IMR-90 (cell line): ENCODE measurements at regions not wholly inside any gene's neighbourhood (a gene's known extent, or its start where the extent isn't known, plus 50 kb on each side); places are given as distances from the start of the nearest gene placed in this dataset.

Experiments
- ATAC-seq: fragments of 200-7000 bp; cut with Tn5 transposase; 2 replicates; pipeline ENCODE4 v1.9.1; 2020; ENCODE audit warnings: low read depth, mild to moderate bottlenecking, moderate library complexity
- BruUV-seq: library from RNA; stranded (reverse); fragments of 400-500 nt; replicated peaks from 2 replicates; lab custom pipeline; 2021; lab: Mats Ljungman, UMichigan
- CTCF ChIA-PET: fragments of 300-600 bp; formaldehyde crosslinking; extraction: SDS; loops from one replicate; lab custom pipeline; 2021; ENCODE audit warnings: antibody characterized with exemption; lab: Yijun Ruan, JAX
- POLR2A ChIA-PET: fragments of 300-600 bp; sonication (Branson Sonifier 250); formaldehyde crosslinking; loops from one replicate; lab custom pipeline; 2022; ENCODE audit warnings: antibody characterized with exemption; ENCODE audit not compliant: unreplicated experiment; lab: Charles Lee
- DNase-seq: peaks from one replicate; pipeline ENCODE4 v3.0.0; 2013
- H2AFZ ChIP-seq: replicated peaks from 2 replicates; pipeline ENCODE3; 2013; ENCODE audit warnings: low read length, mild to moderate bottlenecking; ENCODE audit not compliant: poor library complexity
- H2AK5ac ChIP-seq: 2 replicates; pipeline ENCODE4 v1.6.1; 2013; ENCODE audit warnings: low read depth, low read length, inconsistent platforms
- H2AK9ac ChIP-seq: replicated peaks from 2 replicates; pipeline ENCODE3; 2013; ENCODE audit warnings: mild to moderate bottlenecking, low read depth, low read length, moderate library complexity; ENCODE audit not compliant: poor library complexity
- H2BK120ac ChIP-seq: 2 replicates; pipeline ENCODE4 v1.6.1; 2013; ENCODE audit warnings: low read depth, low read length, inconsistent platforms
- H2BK15ac ChIP-seq: 3 replicates; pipeline ENCODE4 v1.6.1; 2013; ENCODE audit warnings: low read depth, low read length, inconsistent platforms
- H2BK20ac ChIP-seq: 2 replicates; pipeline ENCODE4 v1.6.1; 2013; ENCODE audit warnings: low read depth, mild to moderate bottlenecking, inconsistent platforms, low read length, moderate library complexity
- H2BK5ac ChIP-seq: 2 replicates; pipeline ENCODE4 v1.6.1; 2013; ENCODE audit warnings: mild to moderate bottlenecking, low read depth, low read length, inconsistent platforms; ENCODE audit not compliant: poor library complexity, severe bottlenecking
- H3K14ac ChIP-seq: replicated peaks from 2 replicates; pipeline ENCODE4 v1.6.1; 2013; ENCODE audit warnings: low read depth, low read length, inconsistent platforms
- H3K18ac ChIP-seq: 2 replicates; pipeline ENCODE4 v1.6.1; 2013; ENCODE audit warnings: low read depth, low read length, control low read depth
- H3K23ac ChIP-seq: 2 replicates; pipeline ENCODE4 v1.6.1; 2013; ENCODE audit warnings: low read depth, low read length, inconsistent platforms
- H3K27ac ChIP-seq: 2 replicates; pipeline ENCODE4 v1.5.1; 2013; ENCODE audit warnings: mild to moderate bottlenecking, control low read depth, low read length; ENCODE audit not compliant: insufficient read depth
- H3K27me3 ChIP-seq: 2 replicates; pipeline ENCODE4 v1.6.1; 2013; ENCODE audit warnings: low read length; ENCODE audit not compliant: control insufficient read depth, insufficient read depth
- H3K36me3 ChIP-seq: 2 replicates; pipeline ENCODE4 v1.6.1; 2013; ENCODE audit warnings: low read length, mixed read lengths; ENCODE audit not compliant: control insufficient read depth, insufficient read depth
- H3K4ac ChIP-seq: 2 replicates; pipeline ENCODE4 v1.6.1; 2013; ENCODE audit warnings: low read depth, low read length, inconsistent platforms
- H3K4me1 ChIP-seq: 2 replicates; pipeline ENCODE4 v1.6.1; 2013; ENCODE audit warnings: low read length, mixed read lengths; ENCODE audit not compliant: control insufficient read depth, insufficient read depth
- H3K4me2 ChIP-seq: 2 replicates; pipeline ENCODE4 v1.6.1; 2013; ENCODE audit warnings: low read depth, mild to moderate bottlenecking, control low read depth, low read length, moderate library complexity
- H3K4me3 ChIP-seq: 2 replicates; pipeline ENCODE4 v1.5.1; 2013; ENCODE audit warnings: low read depth, mild to moderate bottlenecking, control low read depth, low read length, moderate library complexity; ENCODE audit not compliant: insufficient read depth
- H3K56ac ChIP-seq: 2 replicates; pipeline ENCODE4 v1.6.1; 2013; ENCODE audit warnings: low read length, inconsistent platforms; ENCODE audit not compliant: insufficient read depth; ENCODE audit errors: extremely low read depth
- H3K79me1 ChIP-seq, 2 experiments: 2 replicates each; pipeline ENCODE4 v1.6.1; 2013; ENCODE audit warnings: low read length in 2 of 2, inconsistent platforms in 1 of 2, low read depth in 1 of 2
- H3K9ac ChIP-seq: 2 replicates; pipeline ENCODE4 v1.6.1; 2013; ENCODE audit warnings: low read depth, low read length, control low read depth
- H3K9me1 ChIP-seq: 2 replicates; pipeline ENCODE4 v1.6.1; 2013; ENCODE audit warnings: low read length, inconsistent platforms; ENCODE audit not compliant: insufficient read depth
- H3K9me3 ChIP-seq: 2 replicates; pipeline ENCODE4 v1.6.1; 2013; ENCODE audit warnings: low read length; ENCODE audit not compliant: control insufficient read depth, insufficient read depth
- H4K20me1 ChIP-seq: 2 replicates; pipeline ENCODE4 v1.6.1; 2013; ENCODE audit warnings: low read length, inconsistent platforms; ENCODE audit not compliant: insufficient read depth
- H4K5ac ChIP-seq: 2 replicates; pipeline ENCODE4 v1.6.1; 2013; ENCODE audit warnings: mild to moderate bottlenecking, low read depth, low read length, control low read depth
- H4K8ac ChIP-seq, 2 experiments: 2 replicates each; pipeline ENCODE4 v1.6.1; 2013; ENCODE audit warnings: low read depth in 2 of 2, low read length in 2 of 2, control low read depth in 1 of 2, inconsistent platforms in 1 of 2
- H4K91ac ChIP-seq: 2 replicates; pipeline ENCODE4 v1.6.1; 2013; ENCODE audit warnings: low read depth, low read length, inconsistent platforms; ENCODE audit not compliant: insufficient read depth
- BHLHE40 ChIP-seq: fragments of 150-350 bp; IDR thresholded peaks from 2 replicates; pipeline ENCODE4 v1.6.1; 2016; ENCODE audit warnings: mild to moderate bottlenecking, low read depth, low read length
- ELK1 ChIP-seq: fragments of 150-350 bp; IDR thresholded peaks from 2 replicates; pipeline ENCODE4 v1.6.1; 2016; ENCODE audit warnings: low read depth, mild to moderate bottlenecking, low read length, moderate library complexity, borderline replicate concordance
- MAFK ChIP-seq: IDR thresholded peaks from 2 replicates; pipeline ENCODE4 v1.6.1; 2012; ENCODE audit warnings: low read depth, low read length, improper control_type of control experiment
- NFE2L2 ChIP-seq: fragments of 150-350 bp; IDR thresholded peaks from 2 replicates; pipeline ENCODE4 v1.6.1; 2016; ENCODE audit warnings: low read depth, mild to moderate bottlenecking, low read length
- RAD21 ChIP-seq: IDR thresholded peaks from 2 replicates; pipeline ENCODE4 v1.6.1; 2012; ENCODE audit warnings: low read length, improper control_type of control experiment
- RCOR1 ChIP-seq: IDR thresholded peaks from 2 replicates; pipeline ENCODE4 v1.6.1; 2012; ENCODE audit warnings: mild to moderate bottlenecking, low read length, improper control_type of control experiment; ENCODE audit not compliant: insufficient replicate concordance
- RFX5 ChIP-seq: IDR thresholded peaks from 2 replicates; pipeline ENCODE4 v1.8.0; 2012; ENCODE audit warnings: low read depth, mild to moderate bottlenecking, low read length, moderate library complexity
- WGBS, 2 experiments: methylation state at CpG; one replicate each; pipeline versions ENCODE4 v1.1.5 to v1.1.7; 2013; ENCODE audit warnings: missing lambda C conversion rate in 2 of 2; ENCODE audit not compliant: insufficient read length in 1 of 2; ENCODE audit errors: extremely low coverage in 2 of 2; 5-methylcytosine and 5-hydroxymethylcytosine counted together
- dilution Hi-C: fragments of 300-500 bp; cut with HindIII; formaldehyde crosslinking; loops from one replicate; pipeline ENCODE4 v1.14.3; 2018; ENCODE audit warnings: low sequenced_read_pairs; ENCODE audit not compliant: unreplicated experiment
- in situ Hi-C: fragments of 300-500 bp; cut with MboI; formaldehyde crosslinking; loops from 3 replicates; pipeline ENCODE4 v1.14.3; 2019; ENCODE audit warnings: low sequenced_read_pairs, inconsistent platforms, mixed read lengths
- intact Hi-C: fragments of 100-400 bp; cut with micrococcal nuclease; formaldehyde crosslinking; loops from 2 replicates; pipeline ENCODE4 v1.10.0; 2022

- no peaks in the 10 kb centered on the region for H3K36me3 ChIP-seq
- no peak overlapping the region for H3K23ac ChIP-seq
- no peak overlapping the region for H2BK120ac ChIP-seq
- H2BK20ac ChIP-seq = no peak overlapping the region
- no peak overlapping the region for H3K56ac ChIP-seq
- H2BK5ac ChIP-seq = no peak overlapping the region
- H3K27me3 ChIP-seq = no peaks in the 10 kb centered on the region
- H3K79me1 ChIP-seq = no peaks in the 10 kb centered on the region
- H2BK15ac ChIP-seq = no peak overlapping the region
- H3K9me3 ChIP-seq = peaks cover 9% of the 10 kb centered on the region; the same call in 1 of the 2 replicates
- H3K4ac ChIP-seq = no peak overlapping the region
- ATAC-seq (no peak), DNase-seq (no peak)
- CTCF ChIA-PET = no interaction called here
- no peak overlapping the region for H4K8ac ChIP-seq
- in situ Hi-C loops (no loop called here), intact Hi-C loops (no loop called here), dilution Hi-C loops (no loop called here)
- H2AK5ac ChIP-seq = no peak overlapping the region
- H3K18ac ChIP-seq = no peak overlapping the region
- no peak overlapping the region for H3K14ac ChIP-seq
- H3K4me3 ChIP-seq = no peak overlapping the region
- H2AK9ac ChIP-seq = no peak overlapping the region
- H3K9me1 ChIP-seq = no peaks in the 10 kb centered on the region
- H2AFZ ChIP-seq = no peak overlapping the region
- POLR2A ChIA-PET = no interaction called here
- 44% methylated on average over 1 of the region's 1 CpG; no CpG with 5 or more reads in 1 of the 2 experiments for WGBS, 2 experiments
- no peaks in the 10 kb centered on the region for H3K4me1 ChIP-seq
- no TSS peak for BruUV-seq
- no peak overlapping the region for H3K9ac ChIP-seq
- H4K91ac ChIP-seq = no peak overlapping the region
- H3K27ac ChIP-seq = no peak overlapping the region
- H4K20me1 ChIP-seq = no peaks in the 10 kb centered on the region
- TF ChIP-seq ELK1 (no peak), RAD21 (no peak), NFE2L2 (no peak), RCOR1 (no peak), MAFK (no peak), RFX5 (no peak), BHLHE40 (no peak)
- no peak overlapping the region for H3K4me2 ChIP-seq
- no peak overlapping the region for H4K5ac ChIP-seq
Observed at GRCh38 chr18:4734903-4735302, 279.8 kb upstream of the DLGAP1 start.
